ENCODE measurements at regions not wholly inside any gene's neighbourhood (a gene's known extent, or its start where the extent isn't known, plus 50 kb on each side); places are given as distances from the start of the nearest gene placed in this dataset.

DNA sequence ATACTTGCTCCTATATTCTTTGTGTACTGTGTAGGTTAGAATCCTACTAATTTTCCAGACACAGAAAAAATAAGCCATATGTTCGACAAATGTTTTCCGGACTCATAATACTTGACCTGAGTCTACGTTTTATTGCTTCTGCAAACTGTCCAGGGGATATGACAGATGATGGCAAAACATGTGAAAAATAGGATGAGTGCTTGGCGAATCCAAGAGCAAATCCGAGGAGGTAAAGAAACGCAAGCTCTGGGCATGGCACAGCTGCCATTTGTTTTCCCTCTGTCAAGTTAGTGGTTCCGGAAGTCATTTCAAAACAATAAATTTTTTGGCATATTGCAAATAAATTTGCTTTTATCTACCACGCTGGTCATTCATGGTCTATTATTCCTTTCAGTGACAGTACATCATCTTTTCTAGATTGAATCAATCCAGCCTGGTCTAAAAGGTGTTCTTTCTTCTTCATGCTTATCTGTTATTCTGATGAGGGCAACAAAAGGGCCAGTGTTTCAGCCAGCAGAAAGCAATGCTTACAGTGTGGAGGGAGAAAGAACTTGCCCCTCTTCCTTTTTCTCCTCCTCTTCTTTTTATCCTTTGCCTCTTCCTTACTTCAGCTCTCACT is 476.1 kb upstream of the SOX11 start:
- no peaks in the 10 kb centered on the region for H3K79me2 ChIP-seq (ENCODE audit: insufficient read depth)
- no peaks in the 10 kb centered on the region for H3K4me1 ChIP-seq (ENCODE audit: insufficient read depth)
- TF ChIP-seq EZH2phosphoT487 (IDR thresholded peaks at IDR 0.05; ENCODE audit: insufficient read depth, low read depth) (no peak), EZH2 (IDR thresholded peaks at IDR 0.05; ENCODE audit: insufficient read depth, poor library complexity, severe bottlenecking) (no peak)
- in situ Hi-C loops (cut with MboI), result no loop called here
- H2AFZ ChIP-seq, result no peak overlapping the region
- no peak overlapping the region for H3K4me3 ChIP-seq
- no peaks in the 10 kb centered on the region for H3K36me3 ChIP-seq (ENCODE audit: low read depth)
- H3K4me2 ChIP-seq (ENCODE audit: unreplicated experiment), result no peak overlapping the region
- H3K9me3 ChIP-seq (ENCODE audit: low read depth), result no peaks in the 10 kb centered on the region
- WGBS, 2 experiments (ENCODE audit: low coverage in 1 of 2, low lambda C conversion rate in 2 of 2, missing lambda C conversion rate in 2 of 2), result 4% methylated on average over 8 of the region's 8 CpGs
- no peaks in the 10 kb centered on the region for H4K20me1 ChIP-seq (ENCODE audit: insufficient read depth)
- H3F3A ChIP-seq (ENCODE audit: insufficient read depth), result no peaks in the 10 kb centered on the region
- H3K27ac ChIP-seq, result no peak overlapping the region
- H3K9ac ChIP-seq, result no peak overlapping the region
- H3K9me2 ChIP-seq (ENCODE audit: insufficient read depth), result no peaks in the 10 kb centered on the region
- no peaks in the 10 kb centered on the region for H3K27me3 ChIP-seq (replicated peaks; ENCODE audit: insufficient read depth)
- DNase-seq, result no peak

DNA sequence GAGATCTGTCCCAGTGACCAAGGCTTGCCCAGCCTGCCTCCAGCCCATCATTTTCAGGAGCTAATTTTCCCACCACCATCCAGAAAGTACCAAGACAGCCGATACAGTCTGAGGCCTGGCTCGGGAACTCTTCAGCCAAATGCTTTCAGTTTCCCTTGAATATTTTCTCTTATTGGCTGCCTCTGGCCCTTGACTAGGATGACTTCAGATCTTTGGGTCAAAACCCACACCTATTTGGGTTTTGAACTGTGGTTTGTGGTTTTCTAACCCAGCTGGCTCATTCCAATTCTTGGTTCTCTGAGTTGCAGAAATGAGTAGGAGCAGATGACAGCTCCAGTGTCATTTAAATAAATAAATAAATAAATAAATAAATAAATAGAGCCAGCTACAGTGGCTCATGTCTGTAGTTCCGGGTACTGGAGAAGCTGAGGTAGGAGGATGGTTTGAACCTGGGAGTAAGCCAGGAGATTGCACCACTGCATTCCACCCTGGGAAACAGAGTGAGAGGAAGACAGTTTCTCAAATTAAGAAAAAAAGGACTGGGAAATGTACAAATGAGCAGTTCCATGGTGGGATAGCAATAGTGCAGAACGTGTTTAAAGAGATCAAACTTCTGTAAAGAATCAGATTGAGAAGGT is 465.0 kb upstream of the SOX11 start:
- WGBS, 2 experiments (ENCODE audit: low coverage in 1 of 2, low lambda C conversion rate in 2 of 2, missing lambda C conversion rate in 2 of 2), result 9 to 25% methylated on average over 4 of the region's 4 CpGs
- no peak overlapping the region for H3K4me3 ChIP-seq

DNA sequence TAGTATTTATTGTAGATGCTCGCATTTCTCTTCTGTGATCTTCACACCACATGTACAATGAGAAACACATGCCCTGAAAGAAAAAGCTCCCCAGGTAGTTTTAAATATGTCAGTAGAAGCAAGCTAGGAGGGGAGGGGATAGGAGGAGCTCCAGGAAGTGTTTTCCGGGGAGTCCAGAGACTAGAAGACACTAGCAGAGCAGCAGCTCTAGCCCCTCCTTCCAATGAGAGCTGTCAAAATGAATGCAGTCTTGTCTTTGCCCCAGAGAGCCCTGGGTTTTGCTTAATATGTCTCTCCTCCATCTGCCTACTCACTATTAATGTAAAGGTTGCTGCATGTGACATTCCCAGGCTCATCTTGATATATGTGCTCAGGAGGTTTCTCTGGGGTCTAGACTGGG is 462.6 kb upstream of the SOX11 start:
- Histone ChIP-seq H3K36me3 (ENCODE audit: low read depth) (no peaks in the 10 kb centered on the region), H4K20me1 (ENCODE audit: insufficient read depth) (no peaks in the 10 kb centered on the region), H3K27me3 (replicated peaks; ENCODE audit: insufficient read depth) (no peaks in the 10 kb centered on the region), H3K4me3 (no peak overlapping the region), H3K79me2 (ENCODE audit: insufficient read depth) (no peaks in the 10 kb centered on the region), H3K9me2 (ENCODE audit: insufficient read depth) (no peaks in the 10 kb centered on the region), H3K4me1 (ENCODE audit: insufficient read depth) (no peaks in the 10 kb centered on the region), H3K9ac (no peak overlapping the region), H3K4me2 (ENCODE audit: unreplicated experiment) (no peak overlapping the region), H3K27ac (no peak overlapping the region), H3K9me3 (ENCODE audit: low read depth) (peaks cover 3% of the 10 kb centered on the region), H3F3A (ENCODE audit: insufficient read depth) (no peaks in the 10 kb centered on the region), H2AFZ (no peak overlapping the region)
- no peak for DNase-seq
- WGBS, 2 experiments (ENCODE audit: low coverage in 1 of 2, low lambda C conversion rate in 2 of 2, missing lambda C conversion rate in 2 of 2), result 2 to 10% methylated on average over 2 of the region's 2 CpGs
- in situ Hi-C loops (cut with MboI), result no loop called here
- TF ChIP-seq EZH2phosphoT487 (IDR thresholded peaks at IDR 0.05; ENCODE audit: insufficient read depth, low read depth), result no peak
- no peak for TF ChIP-seq EZH2 (IDR thresholded peaks at IDR 0.05; ENCODE audit: insufficient read depth, poor library complexity, severe bottlenecking)

More for the DNA sequence above, 465.0 kb upstream of the SOX11 start:
- Histone ChIP-seq H3K9me3 (ENCODE audit: low read depth) (peaks cover 3% of the 10 kb centered on the region), H3K36me3 (ENCODE audit: low read depth) (no peaks in the 10 kb centered on the region), H4K20me1 (ENCODE audit: insufficient read depth) (no peaks in the 10 kb centered on the region), H3K27ac (no peak overlapping the region), H3K4me1 (ENCODE audit: insufficient read depth) (no peaks in the 10 kb centered on the region), H3K4me2 (ENCODE audit: unreplicated experiment) (no peak overlapping the region), H3K79me2 (ENCODE audit: insufficient read depth) (no peaks in the 10 kb centered on the region), H3K9me2 (ENCODE audit: insufficient read depth) (no peaks in the 10 kb centered on the region), H2AFZ (no peak overlapping the region), H3F3A (ENCODE audit: insufficient read depth) (no peaks in the 10 kb centered on the region), H3K27me3 (replicated peaks; ENCODE audit: insufficient read depth) (no peaks in the 10 kb centered on the region), H3K9ac (no peak overlapping the region)
- TF ChIP-seq EZH2 (IDR thresholded peaks at IDR 0.05; ENCODE audit: insufficient read depth, poor library complexity, severe bottlenecking) (no peak), EZH2phosphoT487 (IDR thresholded peaks at IDR 0.05; ENCODE audit: insufficient read depth, low read depth) (no peak)
- DNase-seq, result no peak
- in situ Hi-C loops (cut with MboI), result no loop called here

DNA sequence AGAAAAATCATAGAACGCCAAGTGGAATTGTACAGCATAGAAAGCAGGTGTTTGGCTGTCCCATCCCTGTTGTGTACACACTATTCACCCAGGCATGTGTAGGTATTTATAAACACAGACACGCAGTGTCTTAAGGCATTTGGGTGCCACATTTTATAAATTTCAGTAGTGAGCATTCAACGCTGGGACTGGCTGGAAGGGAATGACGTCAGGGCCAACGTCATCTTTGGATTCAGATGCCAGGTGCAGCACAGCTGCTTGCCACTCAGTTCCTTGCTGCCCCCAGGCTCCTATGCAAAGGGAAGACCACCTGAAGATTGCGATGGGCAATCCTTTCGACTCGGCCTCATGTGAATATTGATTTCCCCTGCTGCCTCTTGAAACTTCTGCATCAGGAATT is 461.7 kb upstream of the SOX11 start:
- no peaks in the 10 kb centered on the region for H3F3A ChIP-seq (ENCODE audit: insufficient read depth)
- 21 to 33% methylated on average over 8 of the region's 8 CpGs for WGBS, 2 experiments (ENCODE audit: low coverage in 1 of 2, low lambda C conversion rate in 2 of 2, missing lambda C conversion rate in 2 of 2)
- no peaks in the 10 kb centered on the region for H4K20me1 ChIP-seq (ENCODE audit: insufficient read depth)
- H3K4me1 ChIP-seq (ENCODE audit: insufficient read depth), result no peaks in the 10 kb centered on the region
- no peak overlapping the region for H2AFZ ChIP-seq
- H3K9me3 ChIP-seq (ENCODE audit: low read depth), result peaks cover 3% of the 10 kb centered on the region
- no peaks in the 10 kb centered on the region for H3K79me2 ChIP-seq (ENCODE audit: insufficient read depth)
- no peak for DNase-seq
- H3K36me3 ChIP-seq (ENCODE audit: low read depth), result no peaks in the 10 kb centered on the region
- H3K4me2 ChIP-seq (ENCODE audit: unreplicated experiment), result no peak overlapping the region
- H3K27ac ChIP-seq, result no peak overlapping the region
- in situ Hi-C loops (cut with MboI), result no loop called here
- no peaks in the 10 kb centered on the region for H3K27me3 ChIP-seq (replicated peaks; ENCODE audit: insufficient read depth)
- H3K9ac ChIP-seq, result no peak overlapping the region
- H3K9me2 ChIP-seq (ENCODE audit: insufficient read depth), result no peaks in the 10 kb centered on the region
- no peak overlapping the region for H3K4me3 ChIP-seq
- TF ChIP-seq EZH2phosphoT487 (IDR thresholded peaks at IDR 0.05; ENCODE audit: insufficient read depth, low read depth) (no peak), EZH2 (IDR thresholded peaks at IDR 0.05; ENCODE audit: insufficient read depth, poor library complexity, severe bottlenecking) (no peak)

Data from GM23248 (cell line).